SH-SY5Y (cell line): ENCODE measurements at regions not wholly inside any gene's neighbourhood (a gene's known extent, or its start where the extent isn't known, plus 50 kb on each side); places are given as distances from the start of the nearest gene placed in this dataset.

Experiments
- GATA2 ChIP-seq: IDR thresholded peaks from 2 replicates; pipeline ENCODE4 v1.6.1; 2011; ENCODE audit warnings: mild to moderate bottlenecking, low read depth, low read length
- GATA3 ChIP-seq: IDR thresholded peaks from 2 replicates; pipeline ENCODE4 v1.6.1; 2011; ENCODE audit warnings: low read depth, mild to moderate bottlenecking, low read length, moderate library complexity

GRCh38 chr3:168532135-168532534 lies 436.4 kb upstream of the GOLIM4 start:
- no peak for TF ChIP-seq GATA2
- no peak for TF ChIP-seq GATA3
